IPS-18a (cell line): ENCODE measurements at regions not wholly inside any gene's neighbourhood (a gene's known extent, or its start where the extent isn't known, plus 50 kb on each side); places are given as distances from the start of the nearest gene placed in this dataset.

Experiments used
- H3K27ac ChIP-seq: one replicate; pipeline ENCODE4 v1.5.1; 2013; ENCODE audit warnings: low read length
- H3K27me3 ChIP-seq: one replicate; pipeline ENCODE4 v1.6.1; 2013; ENCODE audit warnings: mild to moderate bottlenecking, low read length; ENCODE audit not compliant: control insufficient read depth, insufficient read depth
- H3K36me3 ChIP-seq: one replicate; pipeline ENCODE4 v1.6.1; 2013; ENCODE audit warnings: low read depth, low read length; ENCODE audit not compliant: control insufficient read depth
- H3K4me1 ChIP-seq: one replicate; pipeline ENCODE4 v1.6.1; 2013; ENCODE audit warnings: low read depth, low read length; ENCODE audit not compliant: control insufficient read depth
- H3K4me3 ChIP-seq: one replicate; pipeline ENCODE4 v1.5.1; 2013; ENCODE audit warnings: low read length
- H3K9ac ChIP-seq: one replicate; pipeline ENCODE4 v1.6.1; 2013; ENCODE audit warnings: mild to moderate bottlenecking, low read length, moderate library complexity
- H3K9me3 ChIP-seq: one replicate; pipeline ENCODE4 v1.6.1; 2013; ENCODE audit warnings: low read depth, low read length; ENCODE audit not compliant: control insufficient read depth

GRCh38 chr2:8522687-8523086 is 159.2 kb upstream of the ID2 start:
- Histone ChIP-seq H3K9ac (no peak overlapping the region), H3K27me3 (no peaks in the 10 kb centered on the region), H3K4me3 (no peak overlapping the region), H3K4me1 (peaks cover 9% of the 10 kb centered on the region), H3K27ac (no peak overlapping the region), H3K9me3 (no peaks in the 10 kb centered on the region), H3K36me3 (no peaks in the 10 kb centered on the region)

- Histone ChIP-seq H3K27ac (no peak overlapping the region), H3K36me3 (no peaks in the 10 kb centered on the region), H3K9ac (no peak overlapping the region), H3K4me1 (peaks cover 9% of the 10 kb centered on the region), H3K27me3 (no peaks in the 10 kb centered on the region), H3K9me3 (no peaks in the 10 kb centered on the region), H3K4me3 (no peak overlapping the region)
Observed at GRCh38 chr2:8524388-8524787, 157.5 kb upstream of the ID2 start.

GRCh38 chr2:8524823-8525222 is 157.0 kb upstream of the ID2 start:
- no peak overlapping the region for H3K27ac ChIP-seq

GRCh38 chr2:8525236-8525581 is 156.6 kb upstream of the ID2 start:
- no peaks in the 10 kb centered on the region for H3K36me3 ChIP-seq
- no peak overlapping the region for H3K9ac ChIP-seq
- no peak overlapping the region for H3K4me3 ChIP-seq
- H3K27ac ChIP-seq = no peak overlapping the region
- H3K9me3 ChIP-seq = no peaks in the 10 kb centered on the region
- H3K4me1 ChIP-seq = peaks cover 9% of the 10 kb centered on the region
- H3K27me3 ChIP-seq = no peaks in the 10 kb centered on the region

More at GRCh38 chr2:8524823-8525222, 157.0 kb upstream of the ID2 start:
- H3K27me3 ChIP-seq = no peaks in the 10 kb centered on the region
- no peaks in the 10 kb centered on the region for H3K36me3 ChIP-seq
- peaks cover 9% of the 10 kb centered on the region for H3K4me1 ChIP-seq
- no peak overlapping the region for H3K9ac ChIP-seq
- no peaks in the 10 kb centered on the region for H3K9me3 ChIP-seq
- no peak overlapping the region for H3K4me3 ChIP-seq

GRCh38 chr2:8525582-8526402 is 156.1 kb upstream of the ID2 start:
- H3K4me3 ChIP-seq = no peak overlapping the region
- H3K27ac ChIP-seq = no peak overlapping the region
- no peaks in the 10 kb centered on the region for H3K9me3 ChIP-seq
- H3K36me3 ChIP-seq = no peaks in the 10 kb centered on the region
- no peak overlapping the region for H3K9ac ChIP-seq
- peaks cover 9% of the 10 kb centered on the region for H3K4me1 ChIP-seq
- no peaks in the 10 kb centered on the region for H3K27me3 ChIP-seq

- no peak overlapping the region for H3K27ac ChIP-seq
- H3K9ac ChIP-seq = no peak overlapping the region
- peaks cover 9% of the 10 kb centered on the region for H3K4me1 ChIP-seq
- no peaks in the 10 kb centered on the region for H3K27me3 ChIP-seq
- no peaks in the 10 kb centered on the region for H3K9me3 ChIP-seq
- H3K36me3 ChIP-seq = no peaks in the 10 kb centered on the region
- no peak overlapping the region for H3K4me3 ChIP-seq
Observed at GRCh38 chr2:8526403-8526696, 155.5 kb upstream of the ID2 start.

- Histone ChIP-seq H3K27me3 (no peaks in the 10 kb centered on the region), H3K36me3 (no peaks in the 10 kb centered on the region), H3K4me3 (no peak overlapping the region), H3K9me3 (no peaks in the 10 kb centered on the region), H3K27ac (no peak overlapping the region), H3K9ac (no peak overlapping the region), H3K4me1 (peaks cover 9% of the 10 kb centered on the region)
Observed at GRCh38 chr2:8527031-8527430, 154.8 kb upstream of the ID2 start.

GRCh38 chr2:8527676-8528075 is 154.2 kb upstream of the ID2 start:
- peaks cover 9% of the 10 kb centered on the region for H3K4me1 ChIP-seq
- no peak overlapping the region for H3K4me3 ChIP-seq

GRCh38 chr2:8528863-8529262 is 153.0 kb upstream of the ID2 start:
- Histone ChIP-seq H3K27me3 (no peaks in the 10 kb centered on the region), H3K9ac (no peak overlapping the region), H3K9me3 (no peaks in the 10 kb centered on the region), H3K36me3 (no peaks in the 10 kb centered on the region), H3K4me1 (peaks cover 9% of the 10 kb centered on the region), H3K4me3 (no peak overlapping the region), H3K27ac (no peak overlapping the region)

More at GRCh38 chr2:8527676-8528075, 154.2 kb upstream of the ID2 start:
- Histone ChIP-seq H3K9me3 (no peaks in the 10 kb centered on the region), H3K9ac (no peak overlapping the region), H3K27ac (no peak overlapping the region), H3K27me3 (no peaks in the 10 kb centered on the region), H3K36me3 (no peaks in the 10 kb centered on the region)

GRCh38 chr2:8529706-8530277 is 152.1 kb upstream of the ID2 start:
- Histone ChIP-seq H3K27me3 (no peaks in the 10 kb centered on the region), H3K9me3 (no peaks in the 10 kb centered on the region), H3K4me3 (no peak overlapping the region), H3K27ac (no peak overlapping the region), H3K9ac (no peak overlapping the region), H3K36me3 (no peaks in the 10 kb centered on the region), H3K4me1 (peaks cover 9% of the 10 kb centered on the region)

- Histone ChIP-seq H3K4me3 (no peak overlapping the region), H3K4me1 (no peaks in the 10 kb centered on the region), H3K9me3 (no peaks in the 10 kb centered on the region), H3K27ac (no peak overlapping the region), H3K27me3 (no peaks in the 10 kb centered on the region), H3K9ac (no peak overlapping the region), H3K36me3 (no peaks in the 10 kb centered on the region)
Observed at GRCh38 chr2:8531481-8531880, 150.4 kb upstream of the ID2 start.

GRCh38 chr2:8532438-8532837 is 149.4 kb upstream of the ID2 start:
- H3K27ac ChIP-seq = no peak overlapping the region
- H3K27me3 ChIP-seq = no peaks in the 10 kb centered on the region
- H3K9me3 ChIP-seq = no peaks in the 10 kb centered on the region
- no peak overlapping the region for H3K9ac ChIP-seq
- no peak overlapping the region for H3K4me3 ChIP-seq
- H3K4me1 ChIP-seq = no peaks in the 10 kb centered on the region
- no peaks in the 10 kb centered on the region for H3K36me3 ChIP-seq
